Thymus (tissue), 11 donors: ENCODE measurements at regions not wholly inside any gene's neighbourhood (a gene's known extent, or its start where the extent isn't known, plus 50 kb on each side); places are given as distances from the start of the nearest gene placed in this dataset.
"Not testable (repeated sequence)": the region's sequence is repeated elsewhere in the genome, so short reads cannot be mapped to it uniquely, and the experiment has no call there.

ENCODE experiments used
- DNase-seq, 9 donors: peaks; one replicate each; pipeline ENCODE4 v3.0.0-alpha.2; 2013; ENCODE audit warnings: low spot score in 9 of 9, low read depth in 6 of 9, missing footprints in 1 of 9
- H3K27ac ChIP-seq, 2 donors: one replicate each; pipeline ENCODE4 v1.5.1; 2013; ENCODE audit warnings: control low read depth in 1 of 2, low read depth in 1 of 2, low read length in 1 of 2, mild to moderate bottlenecking in 1 of 2, moderate library complexity in 1 of 2
- H3K27me3 ChIP-seq, 2 donors: one replicate each; pipeline ENCODE4 v1.5.1; 2013; ENCODE audit warnings: low read length in 1 of 2; ENCODE audit not compliant: control insufficient read depth in 2 of 2, insufficient read depth in 1 of 2
- H3K36me3 ChIP-seq, 2 donors: one replicate each; pipeline ENCODE4 v1.5.1; 2013; ENCODE audit warnings: low read length in 1 of 2, mild to moderate bottlenecking in 1 of 2, moderate library complexity in 1 of 2; ENCODE audit not compliant: control insufficient read depth in 2 of 2, insufficient read depth in 2 of 2
- H3K4me1 ChIP-seq, 2 donors: one replicate each; pipeline ENCODE4 v1.5.1; 2013; ENCODE audit warnings: low read length in 2 of 2; ENCODE audit not compliant: control insufficient read depth in 2 of 2, insufficient read depth in 2 of 2
- H3K4me3 ChIP-seq, 2 donors: one replicate each; pipeline ENCODE4 v1.5.1; 2013; ENCODE audit warnings: low read length in 2 of 2, control low read depth in 1 of 2, mild to moderate bottlenecking in 1 of 2
- H3K9me3 ChIP-seq, 2 donors: one replicate each; pipeline ENCODE4 v1.5.1; 2013; ENCODE audit warnings: low read length in 1 of 2, mild to moderate bottlenecking in 1 of 2; ENCODE audit not compliant: control insufficient read depth in 2 of 2, insufficient read depth in 1 of 2
- WGBS: extraction: QIAGEN DNeasy Blood & Tissue Kit; methylation state at CpG from one replicate; pipeline ENCODE4 v1.1.7; 2013; 5-methylcytosine and 5-hydroxymethylcytosine counted together
- donor health status: healthy.

- H3K4me1 ChIP-seq, H3K27ac ChIP-seq, H3K27me3 ChIP-seq, H3K4me3 ChIP-seq, H3K9me3 ChIP-seq, H3K36me3 ChIP-seq: not testable (repeated sequence)
- WGBS: 7% methylated on average over 4 of the region's 4 CpGs
- peak in 1 of 9 donors; percentile 7 for DNase-seq
These were observed 940.4 kb upstream of the FOXG1 start for GRCh38 chr14:27826149-27826548.

DNA sequence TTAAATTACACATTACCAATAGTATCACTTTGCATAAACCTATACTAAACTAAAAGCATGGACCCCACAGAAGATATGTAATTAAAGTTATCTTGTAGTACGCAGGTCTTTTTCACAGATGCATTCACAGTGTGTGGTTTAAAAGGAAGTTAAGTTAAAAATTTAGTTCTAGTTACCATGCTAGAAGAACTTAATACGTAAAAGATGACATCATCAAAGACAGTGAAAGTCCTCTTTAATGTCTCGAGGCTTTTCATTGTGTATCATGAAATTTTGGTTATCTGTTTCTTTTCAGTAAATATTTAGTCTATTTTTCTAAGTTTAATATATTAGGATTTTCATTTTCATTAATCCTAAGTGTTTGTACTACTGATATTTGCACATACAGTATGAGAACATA is 934.6 kb upstream of the FOXG1 start:
- not testable (repeated sequence) for H3K4me1 ChIP-seq, H3K27me3 ChIP-seq, H3K9me3 ChIP-seq, H3K36me3 ChIP-seq, H3K4me3 ChIP-seq, DNase-seq, H3K27ac ChIP-seq
- WGBS: 93% methylated on average over 3 of the region's 3 CpGs

DNA sequence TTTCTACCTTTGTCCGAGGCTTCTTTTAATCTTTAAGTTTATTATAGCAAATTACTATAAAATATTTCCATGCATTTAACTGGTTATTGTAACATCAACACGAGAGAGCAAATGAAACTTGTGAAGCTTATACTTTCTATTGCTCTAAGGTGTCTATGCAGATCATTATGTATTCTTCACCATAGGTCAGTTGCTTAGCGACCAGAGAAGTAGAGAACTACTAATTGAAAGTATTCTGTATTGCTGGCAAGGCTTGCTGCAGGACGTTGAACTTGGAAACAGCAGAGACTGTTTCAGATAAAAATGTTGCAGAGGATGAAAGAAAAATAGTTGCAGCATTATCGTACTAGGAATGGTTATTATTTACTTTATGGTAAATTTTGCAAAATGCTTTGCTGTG is 933.6 kb upstream of the FOXG1 start:
- 82% methylated on average over 5 of the region's 5 CpGs for WGBS
- H3K27me3 ChIP-seq, H3K4me1 ChIP-seq, H3K4me3 ChIP-seq, H3K36me3 ChIP-seq, H3K9me3 ChIP-seq, H3K27ac ChIP-seq, DNase-seq: not testable (repeated sequence)

GRCh38 chr14:27836386-27836785 is 930.2 kb upstream of the FOXG1 start:
- Histone ChIP-seq H3K9me3 (no peaks in the 10 kb centered on the region), H3K36me3 (no peaks in the 10 kb centered on the region)

GRCh38 chr14:27845241-27845850 is 921.2 kb upstream of the FOXG1 start:
- no peak for DNase-seq

More at GRCh38 chr14:27836386-27836785, 930.2 kb upstream of the FOXG1 start:
- Histone ChIP-seq H3K4me3 (no peak overlapping the region), H3K27ac (no peak overlapping the region), H3K4me1 (no peaks in the 10 kb centered on the region), H3K27me3 (no peaks in the 10 kb centered on the region)
- DNase-seq: no peak

GRCh38 chr14:27845902-27846301 is 920.7 kb upstream of the FOXG1 start:
- Histone ChIP-seq H3K9me3 (no peaks in the 10 kb centered on the region), H3K4me1 (no peaks in the 10 kb centered on the region), H3K27ac (no peak overlapping the region), H3K27me3 (no peaks in the 10 kb centered on the region), H3K4me3 (no peak overlapping the region), H3K36me3 (no peaks in the 10 kb centered on the region)
- 92% methylated on average over 8 of the region's 8 CpGs for WGBS
- no peak for DNase-seq

More at GRCh38 chr14:27845241-27845850, 921.2 kb upstream of the FOXG1 start:
- Histone ChIP-seq H3K36me3 (no peaks in the 10 kb centered on the region), H3K4me1 (no peaks in the 10 kb centered on the region), H3K9me3 (no peaks in the 10 kb centered on the region), H3K27ac (no peak overlapping the region), H3K4me3 (no peak overlapping the region), H3K27me3 (no peaks in the 10 kb centered on the region)
- 96% methylated on average over 54 of the region's 54 CpGs for WGBS

- H3K9me3 ChIP-seq, H3K27ac ChIP-seq, H3K4me1 ChIP-seq, DNase-seq, H3K4me3 ChIP-seq, H3K27me3 ChIP-seq, H3K36me3 ChIP-seq: not testable (repeated sequence)
- 99% methylated on average over 1 of the region's 1 CpG for WGBS
These were observed 919.1 kb upstream of the FOXG1 start for GRCh38 chr14:27847480-27847879.

DNA sequence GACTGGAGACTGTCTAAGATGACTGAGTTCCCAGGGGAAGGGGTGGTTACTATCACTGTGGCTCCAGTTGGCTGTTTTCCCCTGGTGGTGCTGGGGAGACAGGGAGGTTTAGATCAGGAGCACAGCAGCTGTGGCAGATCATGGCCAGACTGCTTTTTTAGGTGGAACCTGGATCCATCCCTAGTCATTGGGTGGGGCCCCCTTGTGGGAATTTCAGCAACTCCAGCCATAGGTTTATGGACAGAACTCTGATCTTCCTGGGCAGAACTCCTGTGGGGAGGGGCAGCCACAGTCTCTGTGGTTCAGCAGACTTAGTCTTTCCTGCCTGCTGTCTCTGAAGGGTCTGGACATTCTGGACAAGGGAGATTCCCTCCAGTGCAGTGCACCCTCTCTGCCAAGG is 917.4 kb upstream of the FOXG1 start:
- not testable (repeated sequence) for H3K4me1 ChIP-seq, H3K27ac ChIP-seq, H3K4me3 ChIP-seq, H3K9me3 ChIP-seq, H3K27me3 ChIP-seq, DNase-seq, H3K36me3 ChIP-seq

DNA sequence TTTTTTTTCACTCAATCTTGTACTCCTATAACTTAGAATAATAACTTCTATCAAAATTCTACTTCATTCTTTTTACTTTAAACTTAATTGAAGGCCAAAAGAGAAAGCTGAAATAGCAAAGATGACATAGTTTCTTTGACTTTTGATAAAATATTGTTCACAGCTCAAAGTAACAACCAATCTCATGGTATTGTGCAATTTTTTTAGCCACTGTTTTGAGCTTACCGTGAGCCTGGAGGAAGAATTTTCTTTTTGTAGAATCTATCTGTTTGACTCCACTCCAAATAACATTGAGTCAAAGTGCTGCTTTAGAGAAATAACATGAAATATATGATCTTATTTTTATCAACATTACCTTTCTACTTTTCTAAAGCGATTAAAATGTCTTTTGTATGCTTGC is 903.9 kb upstream of the FOXG1 start:
- no peaks in the 10 kb centered on the region for H3K27me3 ChIP-seq
- no peaks in the 10 kb centered on the region for H3K36me3 ChIP-seq
- WGBS: 93% methylated on average over 2 of the region's 2 CpGs
- H3K27ac ChIP-seq: no peak overlapping the region
- no peak overlapping the region for H3K4me3 ChIP-seq
- no peaks in the 10 kb centered on the region for H3K9me3 ChIP-seq
- no peaks in the 10 kb centered on the region for H3K4me1 ChIP-seq
- DNase-seq: no peak

- no peaks in the 10 kb centered on the region for H3K9me3 ChIP-seq
- no peak overlapping the region for H3K4me3 ChIP-seq
- WGBS: 93% methylated on average over 8 of the region's 8 CpGs
- no peak overlapping the region for H3K27ac ChIP-seq
- H3K36me3 ChIP-seq: no peaks in the 10 kb centered on the region
- DNase-seq: no peak
- H3K4me1 ChIP-seq: no peaks in the 10 kb centered on the region
- H3K27me3 ChIP-seq: no peaks in the 10 kb centered on the region
These were observed 903.4 kb upstream of the FOXG1 start for GRCh38 chr14:27863166-27863565.
